ENCODE measurements at regions not wholly inside any gene's neighbourhood (a gene's known extent, or its start where the extent isn't known, plus 50 kb on each side); places are given as distances from the start of the nearest gene placed in this dataset.
A peak's percentile ranks its signal among the peaks of the same experiment; 100 is the strongest.

DNA sequence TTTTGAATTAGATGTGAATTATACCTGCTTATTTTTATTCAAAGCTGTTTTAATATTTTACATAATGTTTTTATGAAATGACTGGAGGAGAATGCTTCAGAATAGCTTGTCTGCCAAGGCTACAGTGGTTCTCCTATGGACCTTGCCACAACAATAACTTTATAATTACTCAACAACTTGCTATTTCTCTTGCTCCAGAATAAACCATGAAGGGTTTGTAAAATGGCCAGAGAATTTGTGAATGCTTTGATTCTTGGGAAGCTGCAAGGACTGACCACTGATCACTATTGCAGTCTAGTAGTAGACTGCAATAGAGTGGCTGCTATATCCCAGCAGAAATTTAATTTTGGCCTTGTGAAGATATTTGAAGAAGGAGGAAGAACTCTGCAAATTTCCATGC lies 199.7 kb downstream of the FAT3 start:
- Mint-ChIP-seq H3K36me3 (no peaks in the 10 kb centered on the region), H3K4me3 (no peak overlapping the region), H3K27ac (no peak overlapping the region), H3K27me3 (no peaks in the 10 kb centered on the region), H3K4me1 (peaks cover 0 to 9% (median 0%) of the 10 kb centered on the region in 4 donors), H3K9me3 (peaks cover 0 to 15% (median 7%) of the 10 kb centered on the region in 9 donors)
- POLR2A ChIA-PET = no interaction called here
- DNase-seq = no peak
- no peak for ATAC-seq

DNA sequence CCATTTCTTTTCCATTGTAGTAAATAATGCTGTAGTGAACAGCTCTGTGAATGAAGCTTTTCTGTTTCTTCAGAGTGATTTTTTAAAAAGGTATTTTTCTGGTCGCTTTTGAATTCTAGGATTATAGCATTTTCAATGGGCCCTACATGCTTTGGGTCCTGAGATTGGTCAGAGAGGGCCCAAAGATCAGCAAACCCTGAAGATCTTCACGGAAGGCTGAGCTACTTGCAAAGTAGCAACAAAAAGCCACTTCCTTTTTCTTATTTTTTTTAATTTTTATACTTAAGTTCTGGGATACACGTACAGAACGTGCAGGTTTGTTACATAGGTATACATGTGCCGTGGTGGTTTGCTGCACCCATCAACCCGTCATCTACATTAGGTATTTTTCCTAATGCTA lies 200.5 kb downstream of the FAT3 start:
- no peak overlapping the region for H3K27ac Mint-ChIP-seq

DNA sequence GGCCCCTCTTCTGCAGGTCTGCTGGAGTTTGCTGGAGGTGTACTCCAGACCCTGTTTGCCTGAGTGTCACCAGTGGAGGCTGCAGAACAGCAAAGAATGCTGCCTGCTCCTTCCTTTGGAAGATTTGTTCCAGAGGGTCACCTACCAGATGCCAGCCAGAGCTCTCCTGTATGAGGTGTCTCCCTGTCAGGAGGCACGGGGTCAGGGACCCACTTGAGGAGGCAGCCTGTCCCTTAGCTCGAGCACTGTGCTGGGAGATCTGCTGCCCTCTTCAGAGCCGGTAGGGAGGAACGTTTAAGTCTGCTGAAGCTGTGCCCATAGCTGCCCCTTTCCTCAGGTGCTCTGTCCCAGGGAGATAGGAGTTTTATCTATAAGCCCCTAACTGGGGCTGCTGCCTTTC lies 207.9 kb downstream of the FAT3 start:
- POLR2A ChIA-PET = no interaction called here

More for the DNA sequence above, 200.5 kb downstream of the FAT3 start:
- no peaks in the 10 kb centered on the region for H3K36me3 Mint-ChIP-seq
- POLR2A ChIA-PET = no interaction called here
- no peak overlapping the region for H3K4me3 Mint-ChIP-seq
- ATAC-seq (no peak), DNase-seq (no peak)
- peaks cover 0 to 9% (median 0%) of the 10 kb centered on the region in 4 donors for H3K4me1 Mint-ChIP-seq
- H3K27me3 Mint-ChIP-seq = no peaks in the 10 kb centered on the region
- peaks cover 1 to 24% (median 11%) of the 10 kb centered on the region in 9 donors for H3K9me3 Mint-ChIP-seq

DNA sequence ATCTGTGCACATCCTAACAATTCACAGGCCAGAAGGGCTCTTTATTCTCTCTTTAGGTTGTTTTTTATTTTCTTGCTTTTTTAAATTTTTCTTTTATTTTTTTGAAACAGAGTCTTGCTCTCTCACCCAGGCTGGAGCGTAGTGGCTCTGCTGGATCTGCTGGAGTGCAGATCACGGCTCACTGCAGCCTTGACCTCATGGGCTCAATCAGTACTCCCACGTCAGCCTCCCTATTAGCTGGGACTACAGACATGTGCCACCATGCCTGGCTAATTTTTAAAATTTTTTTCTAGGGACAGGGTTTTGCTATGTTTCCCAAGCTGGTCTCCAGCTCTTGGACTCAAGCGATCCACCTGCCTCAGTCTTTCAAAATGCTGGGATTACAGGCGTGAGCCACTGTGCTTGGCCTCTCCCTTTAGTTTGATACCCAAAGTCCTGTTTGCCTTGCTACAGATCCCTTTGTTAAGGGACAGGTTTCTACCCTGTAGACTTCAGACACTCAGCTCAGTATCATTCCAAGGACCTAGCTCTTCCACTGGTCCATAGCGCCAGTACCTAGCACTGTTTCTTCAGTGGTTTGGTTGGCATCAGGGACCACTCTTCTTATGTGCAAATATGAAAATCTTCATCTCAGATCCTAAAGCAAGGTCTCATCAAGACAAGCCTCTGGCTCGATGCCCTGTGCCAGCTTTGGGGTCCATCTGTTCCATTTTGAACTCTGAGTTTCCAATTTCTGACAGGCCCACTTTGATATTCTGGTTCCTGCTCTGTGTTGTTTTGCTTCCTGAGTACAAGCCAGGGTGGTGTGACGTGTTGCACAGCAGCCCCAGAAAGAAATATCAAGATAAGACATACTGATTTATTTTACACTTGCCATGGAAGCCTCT lies 211.7 kb downstream of the FAT3 start:
- no peak overlapping the region for H3K4me3 Mint-ChIP-seq
- no peak overlapping the region for H3K27ac Mint-ChIP-seq
- peaks cover 0 to 6% (median 0%) of the 10 kb centered on the region in 9 donors for H3K9me3 Mint-ChIP-seq
- DNase-seq (no peak), ATAC-seq (no peak)
- peaks cover 0 to 5% (median 0%) of the 10 kb centered on the region in 5 donors for H3K27me3 Mint-ChIP-seq
- no peaks in the 10 kb centered on the region for H3K36me3 Mint-ChIP-seq
- POLR2A ChIA-PET = no interaction called here
- peaks cover 0 to 2% (median 0%) of the 10 kb centered on the region in 4 donors for H3K4me1 Mint-ChIP-seq

More for the DNA sequence above, 207.9 kb downstream of the FAT3 start:
- Mint-ChIP-seq H3K27ac (no peak overlapping the region), H3K36me3 (no peaks in the 10 kb centered on the region), H3K4me1 (no peaks in the 10 kb centered on the region), H3K27me3 (no peaks in the 10 kb centered on the region), H3K4me3 (no peak overlapping the region), H3K9me3 (peaks cover 1 to 27% (median 7%) of the 10 kb centered on the region in 9 donors)
- DNase-seq = no peak
- no peak for ATAC-seq

GRCh38 chr11:92439133-92439532 lies 214.5 kb downstream of the FAT3 start:
- Mint-ChIP-seq H3K4me3 (no peak overlapping the region), H3K27me3 (peaks cover 0 to 5% (median 0%) of the 10 kb centered on the region in 5 donors), H3K27ac (no peak overlapping the region), H3K36me3 (no peaks in the 10 kb centered on the region), H3K4me1 (peaks cover 0 to 2% (median 0%) of the 10 kb centered on the region in 4 donors), H3K9me3 (peaks cover 0 to 10% (median 0%) of the 10 kb centered on the region in 9 donors)
- ATAC-seq = no peak
- DNase-seq = no peak
- POLR2A ChIA-PET = no interaction called here

GRCh38 chr11:92440701-92441442 lies 216.3 kb downstream of the FAT3 start:
- Mint-ChIP-seq H3K27ac (no peak overlapping the region), H3K36me3 (no peaks in the 10 kb centered on the region), H3K4me1 (peaks cover 0 to 2% (median 0%) of the 10 kb centered on the region in 4 donors), H3K4me3 (no peak overlapping the region), H3K9me3 (peaks cover 0 to 10% (median 0%) of the 10 kb centered on the region in 9 donors), H3K27me3 (peaks cover 0 to 5% (median 0%) of the 10 kb centered on the region in 5 donors)
- POLR2A ChIA-PET = no interaction called here
- DNase-seq (no peak), ATAC-seq (no peak)

DNA sequence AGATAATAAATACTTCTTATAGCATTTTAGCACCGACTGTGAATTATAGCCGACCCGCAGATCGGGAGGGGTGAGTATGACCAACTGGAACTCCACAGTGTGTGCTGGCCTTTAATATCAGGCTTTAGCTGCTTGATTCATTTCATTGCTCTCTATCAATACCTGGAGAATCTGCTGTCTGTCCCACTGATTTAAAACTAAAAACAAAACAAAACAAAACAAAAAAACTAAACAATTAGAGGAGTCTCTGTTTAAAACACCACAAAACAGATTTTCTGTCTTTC lies 216.8 kb downstream of the FAT3 start:
- no peak for DNase-seq
- POLR2A ChIA-PET = no interaction called here
- Mint-ChIP-seq H3K9me3 (peaks cover 0 to 10% (median 0%) of the 10 kb centered on the region in 9 donors), H3K4me1 (peaks cover 0 to 2% (median 0%) of the 10 kb centered on the region in 4 donors), H3K27me3 (peaks cover 0 to 5% (median 0%) of the 10 kb centered on the region in 5 donors), H3K4me3 (no peak overlapping the region), H3K27ac (no peak overlapping the region), H3K36me3 (no peaks in the 10 kb centered on the region)
- no peak for ATAC-seq

GRCh38 chr11:92443199-92443598 lies 218.6 kb downstream of the FAT3 start:
- peaks cover 0 to 2% (median 0%) of the 10 kb centered on the region in 4 donors for H3K4me1 Mint-ChIP-seq
- H3K9me3 Mint-ChIP-seq = peaks cover 0 to 10% (median 0%) of the 10 kb centered on the region in 9 donors
- H3K36me3 Mint-ChIP-seq = no peaks in the 10 kb centered on the region
- H3K4me3 Mint-ChIP-seq = no peak overlapping the region
- ATAC-seq (no peak), DNase-seq (no peak)
- H3K27ac Mint-ChIP-seq = no peak overlapping the region
- POLR2A ChIA-PET = no interaction called here
- peaks cover 0 to 5% (median 0%) of the 10 kb centered on the region in 5 donors for H3K27me3 Mint-ChIP-seq

- Mint-ChIP-seq H3K4me1 (no peaks in the 10 kb centered on the region), H3K27ac (no peak overlapping the region), H3K27me3 (peaks cover 0 to 1% (median 0%) of the 10 kb centered on the region in 5 donors), H3K9me3 (peaks cover 0 to 5% (median 0%) of the 10 kb centered on the region in 9 donors), H3K4me3 (no peak overlapping the region), H3K36me3 (no peaks in the 10 kb centered on the region)
- no peak for ATAC-seq
- POLR2A ChIA-PET = no interaction called here
- no peak for DNase-seq
Measured at GRCh38 chr11:92447586-92447985, 223.0 kb downstream of the FAT3 start.

DNA sequence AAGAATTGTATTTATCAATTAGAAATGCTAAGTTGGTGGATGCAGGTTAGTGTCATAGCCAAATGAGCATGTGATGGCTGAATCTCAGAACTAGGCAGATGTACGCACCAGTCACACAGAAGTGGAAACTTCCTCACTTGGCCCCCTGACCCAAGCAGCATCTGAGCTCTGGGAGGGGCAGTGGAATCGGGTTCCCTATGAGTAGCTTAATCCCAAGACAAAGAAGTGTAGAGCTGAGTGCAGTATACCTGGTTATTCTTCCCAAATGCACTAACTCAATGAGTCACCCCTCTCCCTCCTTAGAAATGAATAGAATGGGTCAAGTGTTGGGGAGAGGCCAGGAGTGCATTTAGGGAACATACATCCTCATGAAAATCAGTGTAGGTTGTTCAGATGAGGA lies 224.6 kb downstream of the FAT3 start:
- no peak overlapping the region for H3K4me3 Mint-ChIP-seq
- peaks cover 0 to 1% (median 0%) of the 10 kb centered on the region in 5 donors for H3K27me3 Mint-ChIP-seq
- H3K4me1 Mint-ChIP-seq = no peaks in the 10 kb centered on the region
- POLR2A ChIA-PET = no interaction called here
- ATAC-seq (no peak), DNase-seq (no peak)
- H3K9me3 Mint-ChIP-seq = peaks cover 0 to 5% (median 0%) of the 10 kb centered on the region in 9 donors
- H3K36me3 Mint-ChIP-seq = no peaks in the 10 kb centered on the region
- H3K27ac Mint-ChIP-seq = peak overlapping the region in 1 of 10 donors; percentile 11

GRCh38 chr11:92449780-92450179 lies 225.2 kb downstream of the FAT3 start:
- H3K4me3 Mint-ChIP-seq = no peak overlapping the region
- DNase-seq = no peak
- peaks cover 0 to 1% (median 0%) of the 10 kb centered on the region in 5 donors for H3K27me3 Mint-ChIP-seq
- H3K36me3 Mint-ChIP-seq = no peaks in the 10 kb centered on the region
- peaks cover 0 to 5% (median 0%) of the 10 kb centered on the region in 9 donors for H3K9me3 Mint-ChIP-seq
- no peak overlapping the region for H3K27ac Mint-ChIP-seq
- ATAC-seq = no peak
- POLR2A ChIA-PET = no interaction called here
- no peaks in the 10 kb centered on the region for H3K4me1 Mint-ChIP-seq

DNA sequence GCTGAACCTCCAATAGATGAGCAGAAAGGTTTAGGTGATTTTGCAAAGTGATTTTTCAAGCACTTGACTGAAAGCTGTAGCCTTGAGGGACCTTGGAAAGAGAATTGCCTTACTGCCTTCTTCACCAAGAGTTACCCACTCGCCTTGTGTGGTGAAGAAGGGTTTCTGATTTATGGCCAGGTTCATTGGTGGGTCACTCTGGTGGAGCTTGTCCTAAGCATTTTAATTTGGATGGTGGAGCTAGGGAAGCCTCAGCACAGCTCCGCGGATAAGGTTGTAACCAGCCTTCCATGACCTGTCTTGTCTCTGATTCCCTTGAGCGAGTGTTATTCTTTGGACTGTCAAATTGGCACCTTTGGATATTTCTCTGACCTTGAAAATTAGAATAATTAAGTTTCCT lies 226.4 kb downstream of the FAT3 start:
- POLR2A ChIA-PET = no interaction called here
- Mint-ChIP-seq H3K36me3 (no peaks in the 10 kb centered on the region), H3K27ac (no peak overlapping the region), H3K4me1 (no peaks in the 10 kb centered on the region), H3K9me3 (peaks cover 0 to 5% (median 0%) of the 10 kb centered on the region in 9 donors), H3K4me3 (no peak overlapping the region), H3K27me3 (peaks cover 0 to 1% (median 0%) of the 10 kb centered on the region in 5 donors)
- DNase-seq (no peak), ATAC-seq (no peak)

- H3K4me1 Mint-ChIP-seq = no peaks in the 10 kb centered on the region
- ATAC-seq = no peak
- POLR2A ChIA-PET = no interaction called here
- H3K4me3 Mint-ChIP-seq = no peak overlapping the region
- H3K36me3 Mint-ChIP-seq = no peaks in the 10 kb centered on the region
- no peak overlapping the region for H3K27ac Mint-ChIP-seq
- peaks cover 0 to 5% (median 0%) of the 10 kb centered on the region in 9 donors for H3K9me3 Mint-ChIP-seq
- no peaks in the 10 kb centered on the region for H3K27me3 Mint-ChIP-seq
- DNase-seq = no peak
Measured at GRCh38 chr11:92453055-92453454, 228.4 kb downstream of the FAT3 start.
